ENCODE measurements at regions not wholly inside any gene's neighbourhood (a gene's known extent, or its start where the extent isn't known, plus 50 kb on each side); places are given as distances from the start of the nearest gene placed in this dataset.

DNA sequence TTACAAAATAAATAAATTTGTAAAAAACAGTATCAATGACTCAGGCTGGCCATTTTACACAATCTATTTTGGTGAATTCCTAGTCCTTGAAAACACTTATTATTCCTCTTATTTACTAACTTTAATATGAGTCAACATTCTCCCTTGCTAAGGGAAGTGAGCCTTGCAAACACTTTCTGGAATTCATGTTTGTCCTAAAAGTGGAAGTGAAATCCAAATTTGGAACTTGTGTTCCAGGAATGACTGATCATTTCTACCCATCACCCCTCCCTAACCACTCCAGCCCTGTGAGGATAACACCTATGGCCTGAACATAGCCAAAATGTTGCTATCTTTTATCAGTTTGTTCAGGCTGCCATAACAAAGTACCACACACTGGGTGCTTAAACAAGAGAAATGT, 83.1 kb downstream of the OR5AK2 start:
- TF ChIP-seq ZFX (IDR thresholded peaks at IDR 0.05), result no peak
- TF ChIP-seq, protein P1, sequence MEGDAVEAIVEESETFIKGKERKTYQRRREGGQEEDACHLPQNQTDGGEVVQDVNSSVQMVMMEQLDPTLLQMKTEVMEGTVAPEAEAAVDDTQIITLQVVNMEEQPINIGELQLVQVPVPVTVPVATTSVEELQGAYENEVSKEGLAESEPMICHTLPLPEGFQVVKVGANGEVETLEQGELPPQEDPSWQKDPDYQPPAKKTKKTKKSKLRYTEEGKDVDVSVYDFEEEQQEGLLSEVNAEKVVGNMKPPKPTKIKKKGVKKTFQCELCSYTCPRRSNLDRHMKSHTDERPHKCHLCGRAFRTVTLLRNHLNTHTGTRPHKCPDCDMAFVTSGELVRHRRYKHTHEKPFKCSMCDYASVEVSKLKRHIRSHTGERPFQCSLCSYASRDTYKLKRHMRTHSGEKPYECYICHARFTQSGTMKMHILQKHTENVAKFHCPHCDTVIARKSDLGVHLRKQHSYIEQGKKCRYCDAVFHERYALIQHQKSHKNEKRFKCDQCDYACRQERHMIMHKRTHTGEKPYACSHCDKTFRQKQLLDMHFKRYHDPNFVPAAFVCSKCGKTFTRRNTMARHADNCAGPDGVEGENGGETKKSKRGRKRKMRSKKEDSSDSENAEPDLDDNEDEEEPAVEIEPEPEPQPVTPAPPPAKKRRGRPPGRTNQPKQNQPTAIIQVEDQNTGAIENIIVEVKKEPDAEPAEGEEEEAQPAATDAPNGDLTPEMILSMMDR (conservative IDR thresholded peaks at IDR 0.05), result no peak
- no peak overlapping the region for H3K27ac ChIP-seq

DNA sequence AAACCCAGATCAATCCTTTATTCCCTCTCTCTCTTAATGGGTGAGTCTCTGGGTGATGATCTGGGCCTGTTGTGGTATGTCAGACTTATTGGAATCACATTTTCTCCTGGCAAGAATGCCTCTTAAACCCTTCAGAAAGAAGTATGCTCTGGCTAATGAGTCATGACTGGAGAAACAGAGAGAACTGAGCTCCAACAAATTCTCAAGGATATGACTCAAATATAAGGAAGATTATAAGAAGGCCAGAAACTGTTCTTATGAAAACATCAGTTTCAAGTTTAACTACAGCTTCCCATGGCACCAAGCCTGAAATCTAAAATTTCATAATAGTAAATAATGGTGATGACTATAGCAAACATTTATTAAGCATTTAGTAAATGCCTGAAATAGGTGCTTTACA, 83.9 kb downstream of the OR5AK2 start:
- no peak for TF ChIP-seq ZFX (IDR thresholded peaks at IDR 0.05)
- TF ChIP-seq, protein P1 (conservative IDR thresholded peaks at IDR 0.05), result no peak
- no peak overlapping the region for H3K27ac ChIP-seq

DNA sequence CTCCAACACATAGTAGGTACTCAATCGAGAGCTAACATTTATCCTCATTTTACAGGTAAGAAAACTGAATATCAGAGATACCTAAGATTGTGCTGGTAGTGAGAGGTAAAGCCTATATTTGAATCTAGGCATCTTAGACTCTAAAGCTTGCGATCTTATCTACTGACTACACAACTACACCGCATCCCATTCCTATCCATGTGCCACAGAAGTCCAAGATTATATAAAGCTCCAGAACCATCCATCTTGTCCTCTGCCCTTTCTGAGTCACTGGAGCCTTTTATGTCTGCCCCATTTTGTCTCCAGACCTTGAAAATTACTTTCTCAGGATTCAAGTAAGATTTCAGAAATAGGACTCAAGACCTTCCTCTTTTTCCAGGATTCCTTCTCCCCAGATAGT, 84.4 kb downstream of the OR5AK2 start:
- TF ChIP-seq, protein P1 (conservative IDR thresholded peaks at IDR 0.05), result no peak
- TF ChIP-seq ZFX (IDR thresholded peaks at IDR 0.05), result no peak
- H3K27ac ChIP-seq, result no peak overlapping the region

DNA sequence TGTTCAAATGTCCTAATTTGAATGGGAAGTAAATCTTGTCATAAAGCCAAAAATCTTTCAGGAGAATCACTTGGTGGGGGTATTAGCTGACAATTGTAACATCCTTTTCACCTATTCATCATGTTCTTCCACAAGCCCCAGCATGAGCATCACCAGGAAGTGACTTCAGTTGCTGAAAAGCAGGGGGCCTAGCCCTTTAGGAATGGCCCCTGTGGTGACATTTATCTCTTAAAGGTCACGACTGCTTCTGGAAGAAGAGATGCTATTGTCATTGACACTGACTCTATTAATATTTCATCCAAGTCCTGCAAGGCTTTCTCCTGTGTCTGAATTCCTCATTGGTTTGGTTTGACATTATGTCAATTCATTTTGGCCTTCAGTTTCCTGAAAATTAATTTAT, 92.6 kb downstream of the OR5AK2 start:
- H3K27ac ChIP-seq, result no peak overlapping the region
- TF ChIP-seq ZFX (IDR thresholded peaks at IDR 0.05), result no peak
- TF ChIP-seq, protein P1 (conservative IDR thresholded peaks at IDR 0.05), result no peak

DNA sequence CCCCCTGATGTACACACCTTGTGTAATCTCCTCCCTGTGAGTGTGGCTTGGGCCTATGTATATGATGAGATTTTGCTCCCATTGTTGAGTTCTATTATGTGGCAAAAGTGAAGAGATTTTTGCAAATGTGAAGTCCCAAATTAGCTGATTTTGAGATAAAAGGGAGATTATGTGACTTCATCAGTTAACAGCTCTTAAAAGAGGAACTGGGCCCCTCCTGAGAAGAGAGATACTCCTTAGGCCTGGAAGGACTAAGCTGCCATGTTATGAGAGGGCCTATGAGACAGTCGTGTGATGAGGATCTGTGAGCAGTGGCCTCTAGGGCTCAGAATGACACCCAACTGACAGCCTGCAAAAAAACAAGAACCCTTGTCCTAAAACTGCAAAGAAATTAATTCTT, 93.4 kb downstream of the OR5AK2 start:
- H3K27ac ChIP-seq, result no peak overlapping the region; the same call in 1 of the 2 replicates
- TF ChIP-seq, protein P1 (conservative IDR thresholded peaks at IDR 0.05), result no peak
- no peak for TF ChIP-seq ZFX (IDR thresholded peaks at IDR 0.05)

DNA sequence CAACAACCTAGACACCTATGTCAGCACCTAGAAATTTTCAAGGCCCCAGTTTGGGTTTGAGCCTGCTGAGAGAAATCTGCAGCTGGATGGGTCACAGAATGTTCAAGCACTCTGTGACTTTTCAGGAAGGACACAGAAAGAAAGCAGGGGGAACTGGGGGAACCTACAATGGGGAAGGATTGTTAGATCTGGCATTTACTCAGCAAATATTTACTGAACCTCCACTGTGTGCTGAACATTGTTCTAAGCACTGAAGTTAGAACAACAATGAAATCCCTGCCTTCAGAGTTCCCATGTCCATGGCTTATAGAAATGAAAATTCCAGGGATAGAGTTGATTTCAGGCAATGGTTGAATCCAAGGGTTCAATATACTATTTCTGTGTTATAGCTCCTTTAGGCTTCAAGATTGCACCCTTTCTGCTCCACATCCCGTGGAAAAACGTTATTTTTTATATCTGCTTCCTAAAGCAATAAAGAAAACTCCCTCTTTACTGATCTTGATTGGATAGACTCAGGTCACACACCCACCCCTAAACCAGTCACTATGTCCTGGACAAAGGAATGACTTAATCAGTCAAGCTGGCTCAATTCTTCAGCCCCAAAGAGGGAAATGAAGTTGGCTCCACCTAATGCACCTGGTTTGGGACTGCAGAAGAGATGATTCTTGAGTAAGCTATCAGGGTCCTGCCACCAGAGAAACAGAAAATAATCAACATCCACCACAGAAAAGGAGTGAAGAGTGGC, 95.1 kb downstream of the OR5AK2 start:
- TF ChIP-seq, protein P1 (conservative IDR thresholded peaks at IDR 0.05), result no peak
- TF ChIP-seq ZFX (IDR thresholded peaks at IDR 0.05), result no peak
- no peak overlapping the region; the same call in 1 of the 2 replicates for H3K27ac ChIP-seq

DNA sequence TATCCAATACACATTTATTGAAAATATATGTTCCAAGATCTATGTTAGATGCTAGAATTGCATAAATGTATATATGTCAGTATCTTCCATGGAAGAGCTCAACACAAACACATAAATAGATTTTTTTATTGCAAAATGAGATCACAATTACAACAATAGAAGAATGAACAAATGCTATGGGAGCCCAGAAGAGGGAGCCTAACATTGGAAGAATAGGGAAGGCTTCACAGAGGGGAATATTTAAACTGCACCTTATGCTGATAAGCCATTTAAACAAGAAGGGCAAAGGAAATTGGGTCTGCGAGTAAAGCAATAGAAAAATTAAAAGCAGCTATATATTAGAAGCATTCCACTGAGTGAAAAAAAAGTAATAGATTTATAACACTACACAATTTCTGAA, 96.1 kb upstream of the LRRC55 start:
- no peak overlapping the region for H3K27ac ChIP-seq
- TF ChIP-seq, protein P1 (conservative IDR thresholded peaks at IDR 0.05), result peak; percentile 29
- TF ChIP-seq ZFX (IDR thresholded peaks at IDR 0.05), result no peak

Data from C4-2B (cell line).